HEK293 (cell line): ENCODE measurements at regions not wholly inside any gene's neighbourhood (a gene's known extent, or its start where the extent isn't known, plus 50 kb on each side); places are given as distances from the start of the nearest gene placed in this dataset.

Experiments
- HOXA7 ChIP-seq: sonication (generic); formaldehyde crosslinking; IDR thresholded peaks from 2 replicates; pipeline ENCODE4 v1.8.1; 2022; ENCODE audit warnings: missing genetic modification reagents, borderline replicate concordance
- ZBTB7A ChIP-seq: fragments of 450-650 bp; formaldehyde crosslinking; IDR thresholded peaks from 2 replicates; pipeline ENCODE4 v1.5.1; 2016; ENCODE audit warnings: low read depth, missing biosample characterization, missing genetic modification characterization
- ZFHX2 ChIP-seq: fragments of 450-650 bp; formaldehyde crosslinking; conservative IDR thresholded peaks from 2 replicates; pipeline ENCODE4 v1.5.1; 2016; ENCODE audit warnings: missing biosample characterization, missing genetic modification characterization
- ZNF707 ChIP-seq: fragments of 450-650 bp; formaldehyde crosslinking; IDR thresholded peaks from 2 replicates; pipeline ENCODE4 v1.5.1; 2016; ENCODE audit warnings: missing biosample characterization, missing genetic modification characterization
- TF ChIP-seq, protein P1 (sequence below): IDR thresholded peaks from 2 replicates; pipeline ENCODE4 v1.6.1; 2011; ENCODE audit warnings: mild to moderate bottlenecking, low read depth, low read length, borderline replicate concordance
- TF ChIP-seq, protein P2 (sequence below): fragments of 450-650 bp; formaldehyde crosslinking; IDR thresholded peaks from 2 replicates; pipeline ENCODE4 v1.5.1; 2016; ENCODE audit warnings: missing biosample characterization, missing genetic modification characterization
- TF ChIP-seq, protein P3 (sequence below): fragments of 450-650 bp; formaldehyde crosslinking; IDR thresholded peaks from 2 replicates; pipeline ENCODE4 v1.5.1; 2016; ENCODE audit warnings: missing biosample characterization, missing genetic modification characterization

DNA sequence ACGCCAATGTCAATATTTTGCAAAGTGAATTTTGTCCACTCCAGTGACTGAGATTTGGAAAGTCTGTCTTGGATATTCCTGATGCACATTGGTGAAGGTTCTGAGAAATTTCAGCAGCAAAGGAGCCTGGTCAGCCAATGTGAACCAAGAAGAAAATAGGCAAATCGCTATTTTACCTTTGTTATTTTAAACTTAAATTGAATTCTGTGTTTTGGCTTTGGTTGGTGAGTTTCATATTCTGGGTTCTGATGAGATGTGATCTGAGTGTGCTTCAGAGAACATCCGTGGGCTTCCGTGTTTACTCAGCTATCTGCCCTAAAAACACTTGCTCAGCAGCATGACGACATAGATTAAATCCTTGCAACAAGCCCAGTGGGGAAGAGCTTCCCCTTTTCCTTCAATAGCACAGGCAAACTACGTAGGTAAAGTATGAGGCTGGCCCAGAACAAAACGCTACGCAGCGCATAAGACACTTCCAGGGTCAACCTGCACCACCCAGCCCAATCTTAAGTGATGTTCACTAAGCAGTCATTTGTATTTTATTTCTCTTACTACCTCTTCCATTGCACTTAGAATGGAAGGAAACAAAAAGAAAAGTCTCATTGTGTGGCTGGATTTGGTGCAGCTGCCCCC lies 176.4 kb upstream of the KAZN start:
- TF ChIP-seq, protein P1, sequence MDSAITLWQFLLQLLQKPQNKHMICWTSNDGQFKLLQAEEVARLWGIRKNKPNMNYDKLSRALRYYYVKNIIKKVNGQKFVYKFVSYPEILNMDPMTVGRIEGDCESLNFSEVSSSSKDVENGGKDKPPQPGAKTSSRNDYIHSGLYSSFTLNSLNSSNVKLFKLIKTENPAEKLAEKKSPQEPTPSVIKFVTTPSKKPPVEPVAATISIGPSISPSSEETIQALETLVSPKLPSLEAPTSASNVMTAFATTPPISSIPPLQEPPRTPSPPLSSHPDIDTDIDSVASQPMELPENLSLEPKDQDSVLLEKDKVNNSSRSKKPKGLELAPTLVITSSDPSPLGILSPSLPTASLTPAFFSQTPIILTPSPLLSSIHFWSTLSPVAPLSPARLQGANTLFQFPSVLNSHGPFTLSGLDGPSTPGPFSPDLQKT, result no peak
- TF ChIP-seq, protein P2, sequence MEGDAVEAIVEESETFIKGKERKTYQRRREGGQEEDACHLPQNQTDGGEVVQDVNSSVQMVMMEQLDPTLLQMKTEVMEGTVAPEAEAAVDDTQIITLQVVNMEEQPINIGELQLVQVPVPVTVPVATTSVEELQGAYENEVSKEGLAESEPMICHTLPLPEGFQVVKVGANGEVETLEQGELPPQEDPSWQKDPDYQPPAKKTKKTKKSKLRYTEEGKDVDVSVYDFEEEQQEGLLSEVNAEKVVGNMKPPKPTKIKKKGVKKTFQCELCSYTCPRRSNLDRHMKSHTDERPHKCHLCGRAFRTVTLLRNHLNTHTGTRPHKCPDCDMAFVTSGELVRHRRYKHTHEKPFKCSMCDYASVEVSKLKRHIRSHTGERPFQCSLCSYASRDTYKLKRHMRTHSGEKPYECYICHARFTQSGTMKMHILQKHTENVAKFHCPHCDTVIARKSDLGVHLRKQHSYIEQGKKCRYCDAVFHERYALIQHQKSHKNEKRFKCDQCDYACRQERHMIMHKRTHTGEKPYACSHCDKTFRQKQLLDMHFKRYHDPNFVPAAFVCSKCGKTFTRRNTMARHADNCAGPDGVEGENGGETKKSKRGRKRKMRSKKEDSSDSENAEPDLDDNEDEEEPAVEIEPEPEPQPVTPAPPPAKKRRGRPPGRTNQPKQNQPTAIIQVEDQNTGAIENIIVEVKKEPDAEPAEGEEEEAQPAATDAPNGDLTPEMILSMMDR (tag by site-specific recombination), result no peak
- TF ChIP-seq, protein P3, sequence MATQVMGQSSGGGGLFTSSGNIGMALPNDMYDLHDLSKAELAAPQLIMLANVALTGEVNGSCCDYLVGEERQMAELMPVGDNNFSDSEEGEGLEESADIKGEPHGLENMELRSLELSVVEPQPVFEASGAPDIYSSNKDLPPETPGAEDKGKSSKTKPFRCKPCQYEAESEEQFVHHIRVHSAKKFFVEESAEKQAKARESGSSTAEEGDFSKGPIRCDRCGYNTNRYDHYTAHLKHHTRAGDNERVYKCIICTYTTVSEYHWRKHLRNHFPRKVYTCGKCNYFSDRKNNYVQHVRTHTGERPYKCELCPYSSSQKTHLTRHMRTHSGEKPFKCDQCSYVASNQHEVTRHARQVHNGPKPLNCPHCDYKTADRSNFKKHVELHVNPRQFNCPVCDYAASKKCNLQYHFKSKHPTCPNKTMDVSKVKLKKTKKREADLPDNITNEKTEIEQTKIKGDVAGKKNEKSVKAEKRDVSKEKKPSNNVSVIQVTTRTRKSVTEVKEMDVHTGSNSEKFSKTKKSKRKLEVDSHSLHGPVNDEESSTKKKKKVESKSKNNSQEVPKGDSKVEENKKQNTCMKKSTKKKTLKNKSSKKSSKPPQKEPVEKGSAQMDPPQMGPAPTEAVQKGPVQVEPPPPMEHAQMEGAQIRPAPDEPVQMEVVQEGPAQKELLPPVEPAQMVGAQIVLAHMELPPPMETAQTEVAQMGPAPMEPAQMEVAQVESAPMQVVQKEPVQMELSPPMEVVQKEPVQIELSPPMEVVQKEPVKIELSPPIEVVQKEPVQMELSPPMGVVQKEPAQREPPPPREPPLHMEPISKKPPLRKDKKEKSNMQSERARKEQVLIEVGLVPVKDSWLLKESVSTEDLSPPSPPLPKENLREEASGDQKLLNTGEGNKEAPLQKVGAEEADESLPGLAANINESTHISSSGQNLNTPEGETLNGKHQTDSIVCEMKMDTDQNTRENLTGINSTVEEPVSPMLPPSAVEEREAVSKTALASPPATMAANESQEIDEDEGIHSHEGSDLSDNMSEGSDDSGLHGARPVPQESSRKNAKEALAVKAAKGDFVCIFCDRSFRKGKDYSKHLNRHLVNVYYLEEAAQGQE (tag by site-specific recombination), result no peak
- TF ChIP-seq ZFHX2 (tag by site-specific recombination) (no peak), HOXA7 (CRISPR knock-in tag) (no peak), ZNF707 (tag by site-specific recombination) (no peak), ZBTB7A (tag by site-specific recombination) (no peak)
